Endodermal cell (in vitro differentiated cells): ENCODE measurements at regions not wholly inside any gene's neighbourhood (a gene's known extent, or its start where the extent isn't known, plus 50 kb on each side); places are given as distances from the start of the nearest gene placed in this dataset.

Source experiments
- DNase-seq: peaks from one replicate; pipeline ENCODE4 v3.0.0-alpha.2; 2017
- H3K27ac ChIP-seq: 2 replicates; pipeline ENCODE4 v1.5.1; 2013; ENCODE audit warnings: mild to moderate bottlenecking, low read depth, low read length, moderate library complexity
- H3K27me3 ChIP-seq: 2 replicates; pipeline ENCODE4 v1.6.1; 2013; ENCODE audit warnings: mild to moderate bottlenecking, low read length, moderate library complexity; ENCODE audit not compliant: insufficient read depth, control insufficient read depth, poor library complexity, severe bottlenecking
- H3K36me3 ChIP-seq: 2 replicates; pipeline ENCODE4 v1.7.0; 2013; ENCODE audit warnings: mild to moderate bottlenecking, low read length, moderate library complexity; ENCODE audit not compliant: control insufficient read depth, insufficient read depth
- H3K4me1 ChIP-seq: one replicate; pipeline ENCODE4 v1.7.0; 2013; ENCODE audit warnings: low read length; ENCODE audit not compliant: control insufficient read depth, insufficient read depth
- H3K4me3 ChIP-seq: 2 replicates; pipeline ENCODE4 v1.5.1; 2013; ENCODE audit warnings: mild to moderate bottlenecking, low read length, moderate library complexity
- H3K9ac ChIP-seq: 2 replicates; pipeline ENCODE4 v1.6.1; 2013; ENCODE audit warnings: mild to moderate bottlenecking, low read length, moderate library complexity; ENCODE audit not compliant: poor library complexity, severe bottlenecking; ENCODE audit errors: extremely low read depth
- H3K9me3 ChIP-seq: 2 replicates; pipeline ENCODE4 v1.6.1; 2013; ENCODE audit warnings: mild to moderate bottlenecking, low read length, moderate library complexity; ENCODE audit not compliant: control insufficient read depth
- H3K27ac Mint-ChIP-seq: 2 replicates; pipeline ENCODE4 v1.8.0; 2020; ENCODE audit warnings: mixed read lengths
- H3K27me3 Mint-ChIP-seq: 2 replicates; pipeline ENCODE4 v1.8.0; 2021; ENCODE audit warnings: mild to moderate bottlenecking, mixed read lengths; ENCODE audit not compliant: insufficient read depth
- H3K36me3 Mint-ChIP-seq: 2 replicates; pipeline ENCODE4 v1.8.0; 2020; ENCODE audit warnings: low read depth, mixed read lengths
- H3K4me1 Mint-ChIP-seq: 2 replicates; pipeline ENCODE4 v1.8.0; 2020; ENCODE audit warnings: mixed read lengths
- H3K4me3 Mint-ChIP-seq: 2 replicates; pipeline ENCODE4 v1.8.0; 2020; ENCODE audit warnings: mild to moderate bottlenecking, moderate library complexity, mixed read lengths
- H3K9me3 Mint-ChIP-seq: 2 replicates; pipeline ENCODE4 v1.8.0; 2020; ENCODE audit warnings: mild to moderate bottlenecking, mixed read lengths
- CTCF ChIP-seq: fragments of 200-600 bp; sonication (generic); conservative IDR thresholded peaks from 2 replicates; pipeline ENCODE4 v1.5.0; 2021; ENCODE audit warnings: antibody characterized with exemption, mild to moderate bottlenecking
- WGBS, 2 experiments: methylation state at CpG; one replicate each; pipeline versions ENCODE4 v1.1.5 to v1.1.7; 2013; ENCODE audit warnings: missing lambda C conversion rate in 2 of 2, mixed read lengths in 1 of 2; ENCODE audit not compliant: insufficient coverage in 1 of 2, insufficient read length in 1 of 2; 5-methylcytosine and 5-hydroxymethylcytosine counted together

DNA sequence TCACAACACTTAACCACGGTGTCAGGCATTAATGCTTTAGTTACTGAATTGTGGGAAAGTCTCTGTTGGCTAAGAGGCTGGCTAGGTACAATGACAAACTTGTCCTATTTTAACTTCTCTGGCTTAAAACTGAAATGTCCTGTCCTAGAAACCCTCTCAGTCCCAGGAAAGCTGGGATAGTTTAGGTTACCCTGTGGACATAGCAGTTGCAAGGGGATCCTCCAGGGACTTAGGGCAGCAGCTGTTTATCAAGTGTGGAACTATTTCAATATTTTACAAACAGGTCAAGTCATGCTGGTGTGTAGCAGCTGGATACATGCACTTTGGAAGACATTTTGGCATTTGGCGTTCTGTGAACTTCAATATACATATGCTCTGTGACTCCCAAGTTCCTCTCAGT lies 95.0 kb upstream of the ARRDC3 start:
- TF ChIP-seq CTCF = no peak
- no peak for DNase-seq
- no peak overlapping the region for H3K9ac ChIP-seq
- peaks cover 6% of the 10 kb centered on the region for H3K4me1 Mint-ChIP-seq
- no peaks in the 10 kb centered on the region for H3K27me3 Mint-ChIP-seq
- no peaks in the 10 kb centered on the region for H3K36me3 Mint-ChIP-seq
- 91 to 100% methylated on average over 1 to 2 of the region's 2 CpGs for WGBS, 2 experiments
- H3K27me3 ChIP-seq = no peaks in the 10 kb centered on the region
- H3K9me3 Mint-ChIP-seq = peaks cover 2% of the 10 kb centered on the region
- no peak overlapping the region for H3K27ac Mint-ChIP-seq
- H3K4me3 Mint-ChIP-seq = no peak overlapping the region
- no peaks in the 10 kb centered on the region for H3K36me3 ChIP-seq
- H3K4me3 ChIP-seq = no peak overlapping the region
- H3K4me1 ChIP-seq = no peaks in the 10 kb centered on the region
- no peaks in the 10 kb centered on the region for H3K9me3 ChIP-seq
- H3K27ac ChIP-seq = no peak overlapping the region

- no peaks in the 10 kb centered on the region for H3K4me1 ChIP-seq
- no peaks in the 10 kb centered on the region for H3K27me3 ChIP-seq
- WGBS, 2 experiments = 90 to 100% methylated on average over 2 to 3 of the region's 3 CpGs
- H3K9me3 Mint-ChIP-seq = peaks cover 2% of the 10 kb centered on the region
- peaks cover 1% of the 10 kb centered on the region for H3K4me1 Mint-ChIP-seq
- H3K27me3 Mint-ChIP-seq = no peaks in the 10 kb centered on the region
- no peaks in the 10 kb centered on the region for H3K36me3 Mint-ChIP-seq
- no peak overlapping the region for H3K9ac ChIP-seq
- no peak overlapping the region for H3K27ac ChIP-seq
- DNase-seq = no peak
- no peaks in the 10 kb centered on the region for H3K36me3 ChIP-seq
- H3K4me3 ChIP-seq = no peak overlapping the region
- no peak overlapping the region for H3K4me3 Mint-ChIP-seq
- TF ChIP-seq CTCF = no peak
- no peaks in the 10 kb centered on the region for H3K9me3 ChIP-seq
- no peak overlapping the region for H3K27ac Mint-ChIP-seq
These were observed 94.3 kb upstream of the ARRDC3 start for GRCh38 chr5:91477408-91477807.

DNA sequence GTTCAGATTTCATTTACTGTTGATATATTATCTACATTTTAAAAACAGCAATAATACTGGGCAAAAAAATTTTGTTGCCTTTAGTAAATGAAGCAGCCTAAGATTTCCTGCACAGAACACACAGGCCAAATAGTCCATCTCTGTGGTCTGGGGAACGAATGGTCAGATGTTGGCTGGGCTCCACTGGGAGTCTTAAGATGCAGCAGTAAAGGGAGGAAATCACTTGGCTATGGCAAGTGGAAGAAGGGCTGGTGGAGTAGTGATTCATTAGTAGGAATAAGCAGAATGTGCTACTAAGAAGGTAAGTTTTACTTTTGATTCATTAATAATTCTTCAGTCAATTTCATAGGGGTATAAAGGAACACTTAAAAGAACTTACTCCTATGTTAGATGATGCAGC lies 91.1 kb upstream of the ARRDC3 start:
- H3K27me3 ChIP-seq = no peaks in the 10 kb centered on the region
- H3K27me3 Mint-ChIP-seq = no peaks in the 10 kb centered on the region
- H3K4me3 Mint-ChIP-seq = no peak overlapping the region
- H3K27ac ChIP-seq = no peak overlapping the region
- H3K9me3 Mint-ChIP-seq = no peaks in the 10 kb centered on the region
- H3K36me3 Mint-ChIP-seq = no peaks in the 10 kb centered on the region
- 88% methylated on average over 1 of the region's 1 CpG; no CpG with 5 or more reads in 1 of the 2 experiments for WGBS, 2 experiments
- H3K27ac Mint-ChIP-seq = no peak overlapping the region
- no peak for DNase-seq
- no peak overlapping the region for H3K9ac ChIP-seq
- H3K4me1 ChIP-seq = no peaks in the 10 kb centered on the region
- H3K4me1 Mint-ChIP-seq = peaks cover 2% of the 10 kb centered on the region
- no peaks in the 10 kb centered on the region for H3K9me3 ChIP-seq
- H3K36me3 ChIP-seq = no peaks in the 10 kb centered on the region
- no peak overlapping the region for H3K4me3 ChIP-seq
- TF ChIP-seq CTCF = no peak
